ENCODE measurements at regions not wholly inside any gene's neighbourhood (a gene's known extent, or its start where the extent isn't known, plus 50 kb on each side); places are given as distances from the start of the nearest gene placed in this dataset.
A peak's percentile ranks its signal among the peaks of the same experiment; 100 is the strongest.

GRCh38 chr2:201950606-201951005 lies 83.0 kb upstream of the FZD7 start:
- peaks cover 38% of the 10 kb centered on the region for H3K4me1 Mint-ChIP-seq

DNA sequence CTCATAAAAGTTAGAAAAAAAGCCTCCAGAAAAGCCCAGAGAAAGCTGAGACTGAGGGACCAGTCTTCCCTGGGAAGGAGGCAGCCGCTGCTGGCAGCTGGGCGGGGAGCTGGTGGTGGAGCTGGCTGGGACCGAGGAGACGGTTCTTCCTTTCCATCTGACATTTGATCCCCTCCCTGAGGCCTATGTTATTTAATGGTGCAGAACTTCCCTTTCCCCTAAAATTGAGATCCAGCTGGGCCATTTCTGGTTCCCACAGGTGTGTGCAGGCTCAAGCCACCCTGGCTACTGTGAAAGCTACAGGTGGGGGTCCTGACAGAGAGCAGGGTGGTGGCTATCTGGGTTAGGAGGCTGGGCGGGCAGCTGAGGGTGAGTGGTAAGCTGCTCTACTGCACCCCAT lies 81.5 kb upstream of the FZD7 start:
- Histone ChIP-seq H3K27me3 (ENCODE audit: control insufficient read depth, insufficient read depth, low read length, poor library complexity, severe bottlenecking) (no peaks in the 10 kb centered on the region), H3K27ac (ENCODE audit: low read depth, low read length) (no peak overlapping the region), H3K4me1 (ENCODE audit: control insufficient read depth, insufficient read depth, low read length) (peaks cover 19% of the 10 kb centered on the region), H3K36me3 (ENCODE audit: control insufficient read depth, insufficient read depth, low read length) (no peaks in the 10 kb centered on the region), H3K9me3 (ENCODE audit: control insufficient read depth, low read length) (no peaks in the 10 kb centered on the region), H3K9ac (ENCODE audit: extremely low read depth, low read length, poor library complexity, severe bottlenecking) (no peak overlapping the region), H3K4me3 (ENCODE audit: low read length) (no peak overlapping the region)
- H3K36me3 Mint-ChIP-seq (ENCODE audit: low read depth), result no peaks in the 10 kb centered on the region
- H3K27me3 Mint-ChIP-seq (ENCODE audit: insufficient read depth), result no peaks in the 10 kb centered on the region
- no peak overlapping the region for H3K27ac Mint-ChIP-seq
- TF ChIP-seq CTCF (conservative IDR thresholded peaks at IDR 0.05), result no peak
- H3K4me3 Mint-ChIP-seq, result no peak overlapping the region
- H3K9me3 Mint-ChIP-seq, result no peaks in the 10 kb centered on the region
- 56% methylated on average over 5 of the region's 5 CpGs; no CpG with 5 or more reads in 1 of the 2 experiments for WGBS, 2 experiments (ENCODE audit: insufficient coverage in 1 of 2, insufficient read length in 1 of 2)
- peaks cover 31% of the 10 kb centered on the region for H3K4me1 Mint-ChIP-seq
- DNase-seq, result peak; percentile 79

More at GRCh38 chr2:201950606-201951005, 83.0 kb upstream of the FZD7 start:
- no peak overlapping the region for H3K9ac ChIP-seq (ENCODE audit: extremely low read depth, low read length, poor library complexity, severe bottlenecking)
- H3K9me3 ChIP-seq (ENCODE audit: control insufficient read depth, low read length), result no peaks in the 10 kb centered on the region
- no peaks in the 10 kb centered on the region for H3K27me3 ChIP-seq (ENCODE audit: control insufficient read depth, insufficient read depth, low read length, poor library complexity, severe bottlenecking)
- no peaks in the 10 kb centered on the region for H3K36me3 ChIP-seq (ENCODE audit: control insufficient read depth, insufficient read depth, low read length)
- Mint-ChIP-seq H3K27me3 (ENCODE audit: insufficient read depth) (no peaks in the 10 kb centered on the region), H3K27ac (no peak overlapping the region), H3K36me3 (ENCODE audit: low read depth) (no peaks in the 10 kb centered on the region), H3K9me3 (no peaks in the 10 kb centered on the region), H3K4me3 (no peak overlapping the region)
- no peak overlapping the region for H3K27ac ChIP-seq (ENCODE audit: low read depth, low read length)
- H3K4me1 ChIP-seq (ENCODE audit: control insufficient read depth, insufficient read depth, low read length), result peaks cover 22% of the 10 kb centered on the region
- 84 to 89% methylated on average over 5 to 6 of the region's 6 CpGs for WGBS, 2 experiments (ENCODE audit: insufficient coverage in 1 of 2, insufficient read length in 1 of 2)
- no peak overlapping the region for H3K4me3 ChIP-seq (ENCODE audit: low read length)
- DNase-seq, result peak; percentile 74
- TF ChIP-seq CTCF (conservative IDR thresholded peaks at IDR 0.05), result no peak

DNA sequence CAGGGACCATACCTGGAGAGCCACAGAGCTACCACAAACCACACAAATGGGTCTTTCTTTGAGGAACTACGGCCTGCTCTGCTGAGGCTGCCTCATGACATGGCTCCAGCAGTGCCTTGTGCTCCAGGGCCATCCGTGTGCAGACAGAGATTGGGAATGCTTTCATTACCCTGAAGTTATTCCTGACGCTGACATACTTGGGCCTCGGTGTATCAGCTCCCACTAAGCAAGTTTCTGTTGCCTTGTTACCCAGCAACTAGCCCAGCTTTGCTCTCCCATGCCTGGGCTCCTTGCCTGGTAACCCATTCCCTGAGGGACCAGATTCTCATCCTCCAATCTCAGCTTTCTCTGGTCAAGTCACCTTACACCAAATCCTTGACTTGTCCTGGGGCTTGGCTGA lies 80.3 kb upstream of the FZD7 start:
- Mint-ChIP-seq H3K9me3 (no peaks in the 10 kb centered on the region), H3K4me1 (peaks cover 31% of the 10 kb centered on the region), H3K4me3 (no peak overlapping the region), H3K27ac (no peak overlapping the region), H3K36me3 (ENCODE audit: low read depth) (no peaks in the 10 kb centered on the region), H3K27me3 (ENCODE audit: insufficient read depth) (no peaks in the 10 kb centered on the region)
- Histone ChIP-seq H3K36me3 (ENCODE audit: control insufficient read depth, insufficient read depth, low read length) (no peaks in the 10 kb centered on the region), H3K9ac (ENCODE audit: extremely low read depth, low read length, poor library complexity, severe bottlenecking) (no peak overlapping the region), H3K27me3 (ENCODE audit: control insufficient read depth, insufficient read depth, low read length, poor library complexity, severe bottlenecking) (no peaks in the 10 kb centered on the region), H3K9me3 (ENCODE audit: control insufficient read depth, low read length) (no peaks in the 10 kb centered on the region), H3K27ac (ENCODE audit: low read depth, low read length) (no peak overlapping the region), H3K4me1 (ENCODE audit: control insufficient read depth, insufficient read depth, low read length) (peaks cover 18% of the 10 kb centered on the region), H3K4me3 (ENCODE audit: low read length) (no peak overlapping the region)
- WGBS, 2 experiments (ENCODE audit: insufficient coverage in 1 of 2, insufficient read length in 1 of 2), result 79 to 88% methylated on average over 4 of the region's 4 CpGs
- TF ChIP-seq CTCF (conservative IDR thresholded peaks at IDR 0.05), result no peak
- no peak for DNase-seq
